Ishikawa (cell line): ENCODE measurements at regions not wholly inside any gene's neighbourhood (a gene's known extent, or its start where the extent isn't known, plus 50 kb on each side); places are given as distances from the start of the nearest gene placed in this dataset.

Source experiments
- CEBPB ChIP-seq: IDR thresholded peaks from 2 replicates; pipeline ENCODE4 v1.6.1; 2012
- CREB1 ChIP-seq: IDR thresholded peaks from 2 replicates; pipeline ENCODE4 v1.6.1; 2012; ENCODE audit warnings: low read depth
- EGR1 ChIP-seq: IDR thresholded peaks from 2 replicates; pipeline ENCODE4 v1.6.1; 2012
- EP300 ChIP-seq: IDR thresholded peaks from 2 replicates; pipeline ENCODE4 v1.6.1; 2012; ENCODE audit warnings: borderline replicate concordance
- FOXM1 ChIP-seq: IDR thresholded peaks from 2 replicates; pipeline ENCODE4 v1.6.1; 2012; ENCODE audit warnings: low read depth, borderline replicate concordance
- MAX ChIP-seq: IDR thresholded peaks from 2 replicates; pipeline ENCODE4 v1.6.1; 2012
- NFIC ChIP-seq: IDR thresholded peaks from 2 replicates; pipeline ENCODE4 v1.6.1; 2012
- RAD21 ChIP-seq: IDR thresholded peaks from 2 replicates; pipeline ENCODE4 v1.6.1; 2012; ENCODE audit warnings: low read depth
- REST ChIP-seq: IDR thresholded peaks from 2 replicates; pipeline ENCODE4 v1.6.1; 2012; ENCODE audit warnings: low read depth, mild to moderate bottlenecking
- TAF1 ChIP-seq: IDR thresholded peaks from 2 replicates; pipeline ENCODE4 v1.6.1; 2012; ENCODE audit warnings: low read depth, mild to moderate bottlenecking
- TCF12 ChIP-seq: IDR thresholded peaks from 2 replicates; pipeline ENCODE4 v1.6.1; 2012; ENCODE audit warnings: low read depth
- TEAD4 ChIP-seq: IDR thresholded peaks from 2 replicates; pipeline ENCODE4 v1.6.1; 2012
- USF1 ChIP-seq: IDR thresholded peaks from 2 replicates; pipeline ENCODE4 v1.6.1; 2012
- YY1 ChIP-seq: IDR thresholded peaks from 2 replicates; pipeline ENCODE4 v1.6.1; 2012; ENCODE audit warnings: low read depth
- ZBTB7A ChIP-seq: IDR thresholded peaks from 2 replicates; pipeline ENCODE4 v1.6.1; 2012; ENCODE audit warnings: low read depth

GRCh38 chr9:93864840-93865239, 90.3 kb downstream of the BARX1 start:
- no peak for TF ChIP-seq CEBPB
- TF ChIP-seq EGR1 = no peak
- no peak for TF ChIP-seq USF1
- no peak for TF ChIP-seq NFIC

- TF ChIP-seq USF1 = no peak
Measured at GRCh38 chr9:93864032-93864431, 91.1 kb downstream of the BARX1 start.

GRCh38 chr9:93862877-93863545, 92.1 kb downstream of the BARX1 start:
- TF ChIP-seq TCF12 (no peak), YY1 (no peak), EGR1 (no peak), CEBPB (no peak), USF1 (no peak), REST (no peak), CREB1 (no peak), EP300 (no peak), ZBTB7A (no peak), FOXM1 (no peak), RAD21 (no peak), TAF1 (no peak), MAX (no peak), NFIC (no peak)

GRCh38 chr9:93861736-93862358, 93.3 kb downstream of the BARX1 start:
- no peak for TF ChIP-seq YY1
- TF ChIP-seq EGR1 = no peak
- TF ChIP-seq NFIC = no peak
- no peak for TF ChIP-seq REST
- no peak for TF ChIP-seq CREB1
- no peak for TF ChIP-seq EP300
- TF ChIP-seq RAD21 = no peak
- TF ChIP-seq USF1 = no peak
- no peak for TF ChIP-seq FOXM1
- TF ChIP-seq CEBPB = no peak
- no peak for TF ChIP-seq TEAD4
- no peak for TF ChIP-seq MAX
- TF ChIP-seq ZBTB7A = no peak
- TF ChIP-seq TAF1 = no peak
- TF ChIP-seq TCF12 = no peak

GRCh38 chr9:93860694-93861658, 94.2 kb downstream of the BARX1 start:
- TF ChIP-seq RAD21 = no peak
- no peak for TF ChIP-seq USF1
- no peak for TF ChIP-seq REST
- TF ChIP-seq FOXM1 = no peak
- TF ChIP-seq EGR1 = no peak
- no peak for TF ChIP-seq NFIC
- no peak for TF ChIP-seq MAX
- TF ChIP-seq CREB1 = no peak
- TF ChIP-seq CEBPB = no peak
- no peak for TF ChIP-seq YY1
- no peak for TF ChIP-seq EP300
- TF ChIP-seq ZBTB7A = no peak
- TF ChIP-seq TAF1 = no peak
